GM12878 (cell line): ENCODE measurements at regions not wholly inside any gene's neighbourhood (a gene's known extent, or its start where the extent isn't known, plus 50 kb on each side); places are given as distances from the start of the nearest gene placed in this dataset.

Experiments
- ATAC-seq: fragments of 200-7000 bp; cut with Tn5 transposase; 3 replicates; pipeline ENCODE4 v1.9.1; 2020; ENCODE audit warnings: mild to moderate bottlenecking, moderate library complexity
- BruUV-seq: library from RNA; stranded (reverse); fragments of 400-500 nt; replicated peaks from 2 replicates; lab custom pipeline; 2021; lab: Mats Ljungman, UMichigan
- CTCF ChIA-PET: fragments of 300-600 bp; sonication (Branson Sonifier 250); formaldehyde crosslinking; extraction: SDS; loops from one replicate; lab custom pipeline; 2021; ENCODE audit warnings: inconsistent platforms; lab: Yijun Ruan, JAX
- POLR2A ChIA-PET: fragments of 350-600 bp; formaldehyde crosslinking; extraction: SDS; loops from one replicate; lab custom pipeline; 2021; ENCODE audit warnings: inconsistent platforms; lab: Charles Lee
- RAD21 ChIA-PET: fragments of 300-600 bp; sonication (Branson Sonifier 250); formaldehyde crosslinking; loops from one replicate; lab custom pipeline; 2023; ENCODE audit warnings: antibody characterized with exemption; ENCODE audit not compliant: unreplicated experiment; lab: Charles Lee
- SMC1A ChIA-PET: fragments of 300-600 bp; sonication (Branson Sonifier 250); formaldehyde crosslinking; loops from one replicate; lab custom pipeline; 2023; ENCODE audit not compliant: unreplicated experiment, uncharacterized antibody; lab: Charles Lee
- DNase-seq: peaks from one replicate; pipeline ENCODE4 v3.0.0-alpha.2; 2011; ENCODE audit warnings: low read depth, low spot score
- FAIRE-seq: peaks from 3 replicates; lab custom pipeline; 2011; peaks lifted over from hg19 to GRCh38; lab: Jason Lieb, UNC
- H2AFZ ChIP-seq: 2 replicates; pipeline ENCODE4 v1.6.0; 2011; ENCODE audit warnings: low read depth, low read length, control low read depth; ENCODE audit not compliant: control insufficient read depth
- H3K27ac ChIP-seq: 2 replicates; pipeline ENCODE4 v1.5.1; 2011; ENCODE audit warnings: control low read depth; ENCODE audit not compliant: control insufficient read depth, insufficient read depth
- H3K27me3 ChIP-seq, 2 experiments: replicated peaks in 1 of 2; 2 replicates each; pipeline versions ENCODE4 v1.6.0 to v1.6.1; 2011; ENCODE audit warnings: low read length in 1 of 2; ENCODE audit not compliant: control insufficient read depth in 2 of 2, insufficient read depth in 2 of 2
- H3K36me3 ChIP-seq, 2 experiments: 2 replicates each; pipeline ENCODE4 v1.5.1; 2011; ENCODE audit warnings: low read length in 1 of 2; ENCODE audit not compliant: control insufficient read depth in 2 of 2, insufficient read depth in 2 of 2
- H3K4me1 ChIP-seq: 2 replicates; pipeline ENCODE4 v1.6.1; 2011; ENCODE audit warnings: mild to moderate bottlenecking, low read length, moderate library complexity, mixed read lengths; ENCODE audit not compliant: control insufficient read depth, insufficient read depth
- H3K4me2 ChIP-seq: 2 replicates; pipeline ENCODE4 v1.6.0; 2011; ENCODE audit warnings: control low read depth; ENCODE audit not compliant: control insufficient read depth, insufficient read depth
- H3K4me3 ChIP-seq: fragments of 200-600 bp; sonication (generic); 2 replicates; pipeline ENCODE4 v1.5.1; 2016
- H3K79me2 ChIP-seq: 2 replicates; pipeline ENCODE4 v1.6.0; 2011; ENCODE audit warnings: low read length; ENCODE audit not compliant: control insufficient read depth, insufficient read depth
- H3K9ac ChIP-seq: 2 replicates; pipeline ENCODE4 v1.8.0; 2011; ENCODE audit warnings: low read length, control low read depth, mixed read lengths; ENCODE audit not compliant: control insufficient read depth, insufficient read depth
- H3K9me3 ChIP-seq: replicated peaks from 3 replicates; pipeline ENCODE4 v1.5.1; 2011; ENCODE audit warnings: mild to moderate bottlenecking, low read length; ENCODE audit not compliant: control insufficient read depth, insufficient read depth
- H4K20me1 ChIP-seq: 2 replicates; pipeline ENCODE4 v1.6.0; 2011; ENCODE audit not compliant: control insufficient read depth, insufficient read depth
- BCL11A ChIP-seq: IDR thresholded peaks from 2 replicates; pipeline ENCODE4 v1.6.1; 2011; ENCODE audit warnings: low read depth, low read length
- BMI1 ChIP-seq: fragments of 450-650 bp; IDR thresholded peaks from 2 replicates; pipeline ENCODE4 v1.6.1; 2016; ENCODE audit warnings: mild to moderate bottlenecking, moderate library complexity, borderline replicate concordance
- CBFB ChIP-seq: IDR thresholded peaks from 2 replicates; pipeline ENCODE4 v1.6.1; 2016; ENCODE audit warnings: antibody characterized with exemption, low read depth
- CBX5 ChIP-seq: sonication (generic); IDR thresholded peaks from 2 replicates; pipeline ENCODE4 v1.6.1; 2016; ENCODE audit warnings: low read depth, moderate library complexity, mild to moderate bottlenecking, inconsistent platforms
- CHD2 ChIP-seq: IDR thresholded peaks from 2 replicates; pipeline ENCODE4 v1.6.1; 2011; ENCODE audit warnings: low read depth, low read length, improper control_type of control experiment, borderline replicate concordance
- ESRRA ChIP-seq: IDR thresholded peaks from 2 replicates; pipeline ENCODE4 v1.6.1; 2012; ENCODE audit warnings: mild to moderate bottlenecking, low read length, improper control_type of control experiment
- FOXK2 ChIP-seq: fragments of 450-650 bp; IDR thresholded peaks from 2 replicates; pipeline ENCODE4 v1.6.1; 2017; ENCODE audit warnings: mild to moderate bottlenecking, moderate library complexity
- MEF2A ChIP-seq: IDR thresholded peaks from 2 replicates; pipeline ENCODE4 v1.6.1; 2011; ENCODE audit warnings: low read depth, mild to moderate bottlenecking, low read length, moderate library complexity; ENCODE audit not compliant: insufficient read depth
- NBN ChIP-seq: fragments of 450-650 bp; IDR thresholded peaks from 2 replicates; pipeline ENCODE4 v1.6.1; 2016
- POU2F2 ChIP-seq: IDR thresholded peaks from 3 replicates; pipeline ENCODE4 v1.6.1; 2011; ENCODE audit warnings: low read depth, mild to moderate bottlenecking, low read length, borderline replicate concordance
- RCOR1 ChIP-seq: conservative IDR thresholded peaks from 2 replicates; pipeline ENCODE4 v1.6.1; 2012; ENCODE audit warnings: low read depth, low read length, improper control_type of control experiment
- RELA ChIP-seq: fragments of 450-650 bp; IDR thresholded peaks from 2 replicates; pipeline ENCODE4 v1.8.0; 2014; ENCODE audit warnings: borderline replicate concordance; ENCODE audit not compliant: partially characterized antibody
- SIN3A ChIP-seq: IDR thresholded peaks from 2 replicates; pipeline ENCODE4 v1.6.1; 2012; ENCODE audit warnings: low read depth, low read length, improper control_type of control experiment
- SMAD5 ChIP-seq: IDR thresholded peaks from 2 replicates; pipeline ENCODE4 v1.6.1; 2016; ENCODE audit warnings: antibody characterized with exemption, low read depth
- STAT1 ChIP-seq: fragments of 450-650 bp; conservative IDR thresholded peaks from 2 replicates; pipeline ENCODE4 v1.6.1; 2014; ENCODE audit warnings: antibody characterized with exemption, mild to moderate bottlenecking
- TARDBP ChIP-seq: IDR thresholded peaks from 2 replicates; pipeline ENCODE4 v1.6.1; 2016; ENCODE audit warnings: borderline replicate concordance
- WGBS: methylation state at CpG from one replicate; pipeline ENCODE4 v1.1.6; 2016; ENCODE audit warnings: low lambda C conversion rate; ENCODE audit not compliant: insufficient replicate concordance, insufficient coverage; ENCODE audit errors: missing lambda C conversion rate; 5-methylcytosine and 5-hydroxymethylcytosine counted together
- in situ Hi-C: fragments of 300-500 bp; cut with MboI; formaldehyde crosslinking; loops from 9 replicates; pipeline ENCODE4 v1.14.3; 2018; ENCODE audit warnings: mixed read lengths
- intact Hi-C: fragments of 100-400 bp; cut with micrococcal nuclease; formaldehyde crosslinking; loops from one replicate; pipeline ENCODE4 v1.14.2; 2022; ENCODE audit not compliant: unreplicated experiment
- TF ChIP-seq, protein P1 (sequence below): IDR thresholded peaks from 2 replicates; pipeline ENCODE4 v1.6.1; 2012; ENCODE audit warnings: low read depth, low read length, improper control_type of control experiment
- TF ChIP-seq, protein P2 (sequence below): fragments of 450-650 bp; IDR thresholded peaks from 2 replicates; pipeline ENCODE4 v1.6.1; 2017; ENCODE audit warnings: low read depth, mild to moderate bottlenecking, moderate library complexity

DNA sequence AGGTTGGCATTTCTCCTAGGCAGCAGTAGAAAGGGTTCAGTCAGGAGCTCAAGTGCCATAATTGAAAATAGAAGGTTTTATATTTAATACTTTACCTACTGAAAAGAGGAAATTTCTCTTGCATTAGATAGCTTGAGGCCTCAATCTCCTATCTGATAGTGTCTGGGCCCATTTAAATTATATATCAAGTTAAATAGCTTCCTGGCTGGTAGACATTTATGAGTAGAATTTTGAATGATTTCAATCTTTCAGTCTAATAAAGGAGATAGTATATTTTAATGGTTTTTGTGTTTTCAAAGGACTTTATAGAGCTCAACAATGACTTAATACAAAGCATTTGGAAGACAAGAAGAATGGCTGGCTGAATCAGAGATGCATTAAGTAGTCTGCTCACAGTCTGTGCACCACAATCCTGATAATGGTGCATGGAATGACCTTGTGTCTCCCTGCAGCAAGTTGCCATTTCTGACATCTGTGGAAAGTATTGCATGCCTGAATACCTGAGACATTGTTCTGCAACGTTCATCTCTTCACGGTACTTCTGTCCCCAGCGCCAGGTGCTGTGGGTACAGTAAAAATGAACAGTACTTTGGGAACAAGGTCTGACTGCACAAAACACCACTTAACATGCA lies 974.1 kb downstream of the TMTC2 start:
- intact Hi-C loops (no loop called here), in situ Hi-C loops (no loop called here)
- POLR2A ChIA-PET: no interaction called here
- no peak overlapping the region for H2AFZ ChIP-seq
- FAIRE-seq: no peak
- H4K20me1 ChIP-seq: no peaks in the 10 kb centered on the region
- WGBS: 48% methylated on average over 3 of the region's 3 CpGs
- no peaks in the 10 kb centered on the region for H3K4me1 ChIP-seq
- no peak for ATAC-seq
- SMC1A ChIA-PET: no interaction called here
- no peaks in the 10 kb centered on the region for H3K9me3 ChIP-seq
- no peak overlapping the region for H3K4me3 ChIP-seq
- no peak overlapping the region for H3K9ac ChIP-seq
- H3K4me2 ChIP-seq: no peak overlapping the region
- CTCF ChIA-PET: interaction anchor here (1.2 kb wide), 1 partner anchor 754 kb away, joined by 3 read pairs; no protein-coding TSS in a partner anchor
- TF ChIP-seq SIN3A (no peak), SMAD5 (no peak), RCOR1 (no peak), CBX5 (no peak), CBFB (no peak), FOXK2 (no peak), CHD2 (no peak), BCL11A (no peak), STAT1 (no peak), TARDBP (no peak), ESRRA (no peak), POU2F2 (no peak), RELA (no peak), NBN (no peak), BMI1 (no peak), MEF2A (no peak)
- TF ChIP-seq, protein P1, sequence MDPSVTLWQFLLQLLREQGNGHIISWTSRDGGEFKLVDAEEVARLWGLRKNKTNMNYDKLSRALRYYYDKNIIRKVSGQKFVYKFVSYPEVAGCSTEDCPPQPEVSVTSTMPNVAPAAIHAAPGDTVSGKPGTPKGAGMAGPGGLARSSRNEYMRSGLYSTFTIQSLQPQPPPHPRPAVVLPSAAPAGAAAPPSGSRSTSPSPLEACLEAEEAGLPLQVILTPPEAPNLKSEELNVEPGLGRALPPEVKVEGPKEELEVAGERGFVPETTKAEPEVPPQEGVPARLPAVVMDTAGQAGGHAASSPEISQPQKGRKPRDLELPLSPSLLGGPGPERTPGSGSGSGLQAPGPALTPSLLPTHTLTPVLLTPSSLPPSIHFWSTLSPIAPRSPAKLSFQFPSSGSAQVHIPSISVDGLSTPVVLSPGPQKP: no peak
- TF ChIP-seq, protein P2, sequence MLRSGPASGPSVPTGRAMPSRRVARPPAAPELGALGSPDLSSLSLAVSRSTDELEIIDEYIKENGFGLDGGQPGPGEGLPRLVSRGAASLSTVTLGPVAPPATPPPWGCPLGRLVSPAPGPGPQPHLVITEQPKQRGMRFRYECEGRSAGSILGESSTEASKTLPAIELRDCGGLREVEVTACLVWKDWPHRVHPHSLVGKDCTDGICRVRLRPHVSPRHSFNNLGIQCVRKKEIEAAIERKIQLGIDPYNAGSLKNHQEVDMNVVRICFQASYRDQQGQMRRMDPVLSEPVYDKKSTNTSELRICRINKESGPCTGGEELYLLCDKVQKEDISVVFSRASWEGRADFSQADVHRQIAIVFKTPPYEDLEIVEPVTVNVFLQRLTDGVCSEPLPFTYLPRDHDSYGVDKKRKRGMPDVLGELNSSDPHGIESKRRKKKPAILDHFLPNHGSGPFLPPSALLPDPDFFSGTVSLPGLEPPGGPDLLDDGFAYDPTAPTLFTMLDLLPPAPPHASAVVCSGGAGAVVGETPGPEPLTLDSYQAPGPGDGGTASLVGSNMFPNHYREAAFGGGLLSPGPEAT: no peak
- no peaks in the 10 kb centered on the region for H3K27me3 ChIP-seq
- no peaks in the 10 kb centered on the region for H3K36me3 ChIP-seq
- DNase-seq: no peak
- H3K79me2 ChIP-seq: no peaks in the 10 kb centered on the region
- no TSS peak for BruUV-seq
- no peak overlapping the region for H3K27ac ChIP-seq
- RAD21 ChIA-PET: no interaction called here
